Upper lobe of left lung (tissue), 4 donors: ENCODE measurements at regions not wholly inside any gene's neighbourhood (a gene's known extent, or its start where the extent isn't known, plus 50 kb on each side); places are given as distances from the start of the nearest gene placed in this dataset.

Experiments used
- POLR2A ChIP-seq, 4 donors: fragments of 450-650 bp; IDR thresholded peaks; one replicate each; pipeline ENCODE4 v1.5.1; 2016 to 2017; ENCODE audit warnings: antibody characterized with exemption in 4 of 4, mild to moderate bottlenecking in 2 of 4
- POLR2AphosphoS5 ChIP-seq, 2 donors: sonication (generic); formaldehyde crosslinking; IDR thresholded peaks; one replicate each; pipeline ENCODE4 v1.5.1; 2017; ENCODE audit warnings: antibody characterized with exemption in 2 of 2
- TF ChIP-seq, protein P1 (sequence below), 6 experiments: fragments of 450-650 bp in 4 of 6; fragments of 200-600 bp in 2 of 6; sonication (generic) in 2 of 6; IDR thresholded peaks; one replicate each; pipeline ENCODE4 v1.5.1; 2016 to 2019; ENCODE audit warnings: antibody characterized with exemption in 6 of 6

DNA sequence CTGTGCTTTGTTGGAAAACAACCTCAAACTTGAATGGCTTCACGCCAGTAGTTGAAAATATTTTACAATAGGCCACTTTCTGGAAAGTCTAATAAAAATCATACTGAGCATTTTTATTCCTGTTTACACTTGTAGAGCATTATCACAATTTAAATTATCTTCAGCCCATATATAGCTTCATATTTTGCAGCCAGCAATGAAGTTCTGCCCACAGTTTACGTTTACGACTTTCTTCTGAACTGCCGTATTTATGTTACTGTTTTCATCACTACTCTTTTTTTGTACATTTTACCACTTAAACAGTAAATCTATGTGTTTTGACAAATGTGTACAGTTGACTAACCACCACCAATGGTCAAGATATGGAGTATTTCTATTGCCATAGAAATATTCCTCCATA is 86.2 kb downstream of the COPS8 start:
- TF ChIP-seq POLR2A (IDR thresholded peaks at IDR 0.05) (no peak), POLR2AphosphoS5 (IDR thresholded peaks at IDR 0.05) (no peak)
- TF ChIP-seq, protein P1, sequence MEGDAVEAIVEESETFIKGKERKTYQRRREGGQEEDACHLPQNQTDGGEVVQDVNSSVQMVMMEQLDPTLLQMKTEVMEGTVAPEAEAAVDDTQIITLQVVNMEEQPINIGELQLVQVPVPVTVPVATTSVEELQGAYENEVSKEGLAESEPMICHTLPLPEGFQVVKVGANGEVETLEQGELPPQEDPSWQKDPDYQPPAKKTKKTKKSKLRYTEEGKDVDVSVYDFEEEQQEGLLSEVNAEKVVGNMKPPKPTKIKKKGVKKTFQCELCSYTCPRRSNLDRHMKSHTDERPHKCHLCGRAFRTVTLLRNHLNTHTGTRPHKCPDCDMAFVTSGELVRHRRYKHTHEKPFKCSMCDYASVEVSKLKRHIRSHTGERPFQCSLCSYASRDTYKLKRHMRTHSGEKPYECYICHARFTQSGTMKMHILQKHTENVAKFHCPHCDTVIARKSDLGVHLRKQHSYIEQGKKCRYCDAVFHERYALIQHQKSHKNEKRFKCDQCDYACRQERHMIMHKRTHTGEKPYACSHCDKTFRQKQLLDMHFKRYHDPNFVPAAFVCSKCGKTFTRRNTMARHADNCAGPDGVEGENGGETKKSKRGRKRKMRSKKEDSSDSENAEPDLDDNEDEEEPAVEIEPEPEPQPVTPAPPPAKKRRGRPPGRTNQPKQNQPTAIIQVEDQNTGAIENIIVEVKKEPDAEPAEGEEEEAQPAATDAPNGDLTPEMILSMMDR (IDR thresholded peaks at IDR 0.05): no peak
